Daoy (cell line): ENCODE measurements at regions not wholly inside any gene's neighbourhood (a gene's known extent, or its start where the extent isn't known, plus 50 kb on each side); places are given as distances from the start of the nearest gene placed in this dataset.
"Not testable (repeated sequence)": the region's sequence is repeated elsewhere in the genome, so short reads cannot be mapped to it uniquely, and the experiment has no call there.

Source experiments
- DNase-seq: peaks from one replicate; pipeline ENCODE4 v3.0.0-alpha.2; 2015; ENCODE audit warnings: low read depth

GRCh38 chr4:145297556-145297955 is 117.2 kb upstream of the OTUD4 start:
- DNase-seq, result no peak

GRCh38 chr4:145295547-145295946 is 115.2 kb upstream of the OTUD4 start:
- no peak for DNase-seq

GRCh38 chr4:145295122-145295521 is 114.7 kb upstream of the OTUD4 start:
- no peak for DNase-seq

- DNase-seq, result no peak
These were observed 113.3 kb upstream of the OTUD4 start for GRCh38 chr4:145293658-145294057.

GRCh38 chr4:145290955-145291354 is 110.6 kb upstream of the OTUD4 start:
- no peak for DNase-seq

GRCh38 chr4:145289403-145290076 is 109.2 kb upstream of the OTUD4 start:
- DNase-seq, result no peak

GRCh38 chr4:145287351-145287750 is 107.0 kb upstream of the OTUD4 start:
- no peak for DNase-seq

- DNase-seq, result peak; percentile 23
These were observed 105.5 kb upstream of the OTUD4 start for GRCh38 chr4:145285928-145286327.

GRCh38 chr4:145283909-145284308 is 103.5 kb upstream of the OTUD4 start:
- DNase-seq, result no peak

GRCh38 chr4:145281951-145282350 is 101.6 kb upstream of the OTUD4 start:
- no peak for DNase-seq

GRCh38 chr4:145281224-145281623 is 100.8 kb upstream of the OTUD4 start:
- no peak for DNase-seq

- DNase-seq, result no peak
These were observed 100.2 kb upstream of the OTUD4 start for GRCh38 chr4:145280541-145280940.

GRCh38 chr4:145279122-145279960 is 99.0 kb upstream of the OTUD4 start:
- peak; percentile 62 for DNase-seq

- DNase-seq, result peak; percentile 33
These were observed 98.1 kb upstream of the OTUD4 start for GRCh38 chr4:145278341-145279121.

- no peak for DNase-seq
These were observed 96.6 kb upstream of the OTUD4 start for GRCh38 chr4:145277011-145277410.

GRCh38 chr4:145276050-145276449 is 95.7 kb upstream of the OTUD4 start:
- DNase-seq, result no peak

GRCh38 chr4:145271194-145271593 is 90.8 kb upstream of the OTUD4 start:
- DNase-seq, result no peak

- DNase-seq, result no peak
These were observed 86.5 kb upstream of the OTUD4 start for GRCh38 chr4:145266881-145267280.

- DNase-seq, result no peak
These were observed 79.7 kb upstream of the OTUD4 start for GRCh38 chr4:145260091-145260490.

- DNase-seq, result not testable (repeated sequence)
These were observed 74.9 kb upstream of the OTUD4 start for GRCh38 chr4:145255311-145255710.

- no peak for DNase-seq
These were observed 71.8 kb upstream of the OTUD4 start for GRCh38 chr4:145252190-145252589.

GRCh38 chr4:145251391-145251790 is 71.0 kb upstream of the OTUD4 start:
- no peak for DNase-seq

GRCh38 chr4:145248971-145249370 is 68.6 kb upstream of the OTUD4 start:
- no peak for DNase-seq
